Tibial nerve (tissue), 4 donors: ENCODE measurements at regions not wholly inside any gene's neighbourhood (a gene's known extent, or its start where the extent isn't known, plus 50 kb on each side); places are given as distances from the start of the nearest gene placed in this dataset.

ENCODE experiments used
- CTCF ChIP-seq, 5 experiments: fragments of 200-600 bp in 3 of 5; fragments of 450-650 bp in 2 of 5; sonication (generic) in 3 of 5; IDR thresholded peaks; one replicate each; pipeline ENCODE4 v1.5.1; 2016 to 2019; ENCODE audit warnings: antibody characterized with exemption in 5 of 5, mild to moderate bottlenecking in 3 of 5, moderate library complexity in 2 of 5
- EP300 ChIP-seq, 2 donors: sonication (generic); formaldehyde crosslinking; IDR thresholded peaks; one replicate each; pipeline ENCODE4 v1.6.1; 2017; ENCODE audit warnings: antibody characterized with exemption in 2 of 2, mild to moderate bottlenecking in 1 of 2
- POLR2A ChIP-seq, 2 donors: fragments of 450-650 bp; IDR thresholded peaks; one replicate each; pipeline ENCODE4 v1.6.1; 2017; ENCODE audit warnings: antibody characterized with exemption in 2 of 2, mild to moderate bottlenecking in 2 of 2, moderate library complexity in 2 of 2

DNA sequence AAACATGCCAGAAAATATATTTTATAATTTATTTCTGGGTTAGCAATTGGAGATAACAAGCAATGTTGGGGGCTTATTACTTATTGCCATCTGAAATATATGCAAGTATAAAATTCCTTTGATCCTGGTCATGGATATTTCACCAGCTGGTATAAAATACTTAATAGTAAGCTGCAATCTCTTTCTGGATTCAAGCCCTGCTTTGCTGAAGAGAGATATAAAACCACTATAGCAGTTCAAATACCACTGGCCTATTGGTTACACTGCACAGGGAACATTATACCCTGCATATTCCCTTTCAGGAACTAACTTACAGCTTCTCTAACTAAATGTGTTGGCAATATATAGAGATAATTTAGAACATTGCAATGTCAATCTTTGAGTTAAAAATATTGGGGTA, 546.2 kb upstream of the ATP2B1 start:
- TF ChIP-seq EP300 (IDR thresholded peaks at IDR 0.05) = no peak
- no peak for TF ChIP-seq CTCF (IDR thresholded peaks at IDR 0.05)
- TF ChIP-seq POLR2A (IDR thresholded peaks at IDR 0.05) = no peak
